Peyer's patch (tissue), 4 donors: ENCODE measurements at regions not wholly inside any gene's neighbourhood (a gene's known extent, or its start where the extent isn't known, plus 50 kb on each side); places are given as distances from the start of the nearest gene placed in this dataset.

Experiments used
- DNase-seq, 3 donors: peaks; one replicate each; pipeline ENCODE4 v3.0.0-alpha.2; 2017 to 2019
- H3K27ac ChIP-seq, 4 donors: fragments of 200-600 bp; sonication (generic); one replicate each; pipeline ENCODE4 v1.5.1; 2016 to 2019
- H3K27me3 ChIP-seq, 2 donors: fragments of 200-600 bp; sonication (generic); one replicate each; pipeline ENCODE4 v1.5.1; 2019
- H3K36me3 ChIP-seq, 3 donors: fragments of 200-600 bp; sonication (generic); one replicate each; pipeline ENCODE4 v1.5.1; 2016 to 2019
- H3K4me1 ChIP-seq, 4 donors: fragments of 200-600 bp; sonication (generic); one replicate each; pipeline ENCODE4 v1.5.1; 2016 to 2019
- H3K4me3 ChIP-seq, 4 donors: fragments of 200-600 bp; sonication (generic); 1 replicate in 3 of 4; 2 replicates in 1 of 4; pipeline ENCODE4 v1.5.1; 2016 to 2019; ENCODE audit warnings: mild to moderate bottlenecking in 1 of 4
- H3K9me3 ChIP-seq, 4 donors: fragments of 200-600 bp; sonication (generic); one replicate each; pipeline ENCODE4 v1.5.1; 2016 to 2019; ENCODE audit warnings: mild to moderate bottlenecking in 1 of 4
- POLR2A ChIP-seq, 2 donors: fragments of 450-650 bp; IDR thresholded peaks; one replicate each; pipeline ENCODE4 v1.5.1; 2017; ENCODE audit warnings: antibody characterized with exemption in 2 of 2, mild to moderate bottlenecking in 2 of 2, moderate library complexity in 2 of 2
- TF ChIP-seq, protein P1 (sequence below), 6 experiments: fragments of 450-650 bp in 4 of 6; fragments of 200-600 bp in 2 of 6; sonication (generic) in 1 of 6; IDR thresholded peaks; one replicate each; pipeline ENCODE4 v1.5.1; 2017 to 2019; ENCODE audit warnings: antibody characterized with exemption in 6 of 6, mild to moderate bottlenecking in 3 of 6, moderate library complexity in 1 of 6

DNA sequence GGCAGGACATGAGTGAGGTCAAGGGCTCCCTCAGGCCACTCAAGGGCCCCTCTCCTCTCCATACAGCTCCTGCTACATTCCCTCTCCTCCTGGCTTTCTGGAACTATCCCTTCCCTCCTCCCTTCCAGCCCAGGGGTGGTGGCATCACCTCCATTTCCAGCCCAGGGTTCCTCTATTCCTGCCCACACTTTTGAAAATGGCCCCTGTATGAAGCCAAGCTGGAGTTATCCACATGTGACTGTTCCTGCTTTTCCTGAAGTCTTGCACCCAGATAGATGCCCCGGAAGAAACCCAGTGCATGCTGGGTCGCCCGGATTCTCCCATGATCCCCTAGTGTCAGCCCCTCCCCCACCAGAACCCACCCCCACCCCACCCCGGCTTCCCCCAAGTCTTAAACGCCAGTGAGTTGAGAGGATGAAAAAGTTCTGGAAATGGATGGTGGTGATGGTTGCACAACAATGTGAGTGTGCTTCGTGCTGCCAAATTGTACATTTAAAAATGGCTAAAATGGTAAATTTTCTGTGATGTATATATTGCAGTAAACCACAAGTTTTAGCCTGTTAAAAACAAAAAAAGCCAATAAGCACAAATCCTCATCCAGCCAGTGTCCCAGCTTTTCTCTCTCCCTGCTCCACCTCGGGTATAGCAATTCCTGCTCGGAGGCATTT, 136.9 kb downstream of the SCARB1 start:
- H3K4me1 ChIP-seq: no peaks in the 10 kb centered on the region
- H3K9me3 ChIP-seq: no peaks in the 10 kb centered on the region
- no peaks in the 10 kb centered on the region for H3K36me3 ChIP-seq
- DNase-seq: no peak
- TF ChIP-seq, protein P1, sequence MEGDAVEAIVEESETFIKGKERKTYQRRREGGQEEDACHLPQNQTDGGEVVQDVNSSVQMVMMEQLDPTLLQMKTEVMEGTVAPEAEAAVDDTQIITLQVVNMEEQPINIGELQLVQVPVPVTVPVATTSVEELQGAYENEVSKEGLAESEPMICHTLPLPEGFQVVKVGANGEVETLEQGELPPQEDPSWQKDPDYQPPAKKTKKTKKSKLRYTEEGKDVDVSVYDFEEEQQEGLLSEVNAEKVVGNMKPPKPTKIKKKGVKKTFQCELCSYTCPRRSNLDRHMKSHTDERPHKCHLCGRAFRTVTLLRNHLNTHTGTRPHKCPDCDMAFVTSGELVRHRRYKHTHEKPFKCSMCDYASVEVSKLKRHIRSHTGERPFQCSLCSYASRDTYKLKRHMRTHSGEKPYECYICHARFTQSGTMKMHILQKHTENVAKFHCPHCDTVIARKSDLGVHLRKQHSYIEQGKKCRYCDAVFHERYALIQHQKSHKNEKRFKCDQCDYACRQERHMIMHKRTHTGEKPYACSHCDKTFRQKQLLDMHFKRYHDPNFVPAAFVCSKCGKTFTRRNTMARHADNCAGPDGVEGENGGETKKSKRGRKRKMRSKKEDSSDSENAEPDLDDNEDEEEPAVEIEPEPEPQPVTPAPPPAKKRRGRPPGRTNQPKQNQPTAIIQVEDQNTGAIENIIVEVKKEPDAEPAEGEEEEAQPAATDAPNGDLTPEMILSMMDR (IDR thresholded peaks at IDR 0.05): no peak
- no peak for TF ChIP-seq POLR2A (IDR thresholded peaks at IDR 0.05)
- no peak overlapping the region for H3K4me3 ChIP-seq
- H3K27me3 ChIP-seq: no peaks in the 10 kb centered on the region
- H3K27ac ChIP-seq: peak overlapping the region in 2 of 4 donors; percentile 46

DNA sequence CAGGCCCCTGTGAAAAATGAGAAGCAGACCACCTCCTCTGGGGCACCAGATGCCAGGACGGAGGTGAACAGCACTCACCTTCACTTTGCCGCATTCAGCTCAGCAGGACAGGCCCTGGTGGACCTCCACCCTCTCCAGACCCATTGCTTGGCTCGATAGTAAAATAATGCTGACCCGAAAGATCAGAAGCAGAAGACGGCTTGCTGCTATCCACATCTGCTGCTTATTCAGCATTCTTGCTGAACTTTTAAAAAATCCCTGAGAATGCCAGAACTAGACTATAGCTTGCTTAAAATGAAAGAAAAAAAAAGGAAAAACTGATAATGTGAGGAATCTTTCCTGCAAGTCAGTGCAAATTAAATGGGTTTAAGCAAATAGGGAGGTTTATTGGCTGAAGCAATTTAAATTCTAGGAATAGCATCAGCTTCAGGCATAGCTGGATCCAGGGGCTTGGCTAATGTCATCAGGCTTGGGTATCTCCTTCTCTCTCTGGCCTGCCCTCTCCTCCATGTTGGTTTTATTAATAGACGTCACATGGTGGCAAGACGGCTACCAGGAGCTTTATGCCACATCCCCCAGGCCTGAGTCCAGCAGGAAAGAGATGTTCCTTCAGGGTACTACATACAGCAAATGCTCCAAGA, 137.9 kb downstream of the SCARB1 start:
- Histone ChIP-seq H3K27me3 (no peaks in the 10 kb centered on the region), H3K4me3 (no peak overlapping the region), H3K27ac (peak overlapping the region in 2 of 4 donors; percentile 46), H3K9me3 (no peaks in the 10 kb centered on the region), H3K4me1 (no peaks in the 10 kb centered on the region), H3K36me3 (no peaks in the 10 kb centered on the region)
- TF ChIP-seq POLR2A (IDR thresholded peaks at IDR 0.05): no peak
- TF ChIP-seq, protein P1 (IDR thresholded peaks at IDR 0.05): no peak
- DNase-seq: no peak

DNA sequence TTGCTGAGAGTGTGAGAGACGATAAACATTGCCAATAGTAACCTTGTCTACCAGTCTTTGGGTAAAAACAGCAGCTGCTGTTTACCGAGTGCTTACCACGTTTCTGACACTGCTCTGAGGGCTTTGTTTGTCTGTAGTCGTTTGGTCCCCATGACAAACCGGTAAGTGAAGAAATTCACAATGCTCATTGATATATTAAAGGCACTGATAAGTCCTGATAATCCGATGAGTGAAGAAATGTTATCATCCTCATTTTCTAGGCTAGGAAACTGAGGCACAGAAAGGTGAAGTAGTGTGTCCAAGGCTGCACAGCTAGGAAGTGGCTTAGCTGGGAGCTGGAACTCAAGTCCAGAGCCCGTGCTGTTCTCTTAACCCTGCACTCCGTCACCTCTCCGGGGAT, 138.6 kb downstream of the SCARB1 start:
- DNase-seq: no peak
- H3K4me3 ChIP-seq: no peak overlapping the region
- H3K27me3 ChIP-seq: no peaks in the 10 kb centered on the region
- H3K27ac ChIP-seq: no peak overlapping the region
- H3K4me1 ChIP-seq: no peaks in the 10 kb centered on the region
- H3K9me3 ChIP-seq: no peaks in the 10 kb centered on the region
- TF ChIP-seq POLR2A (IDR thresholded peaks at IDR 0.05): no peak
- TF ChIP-seq, protein P1 (IDR thresholded peaks at IDR 0.05): no peak
- no peaks in the 10 kb centered on the region for H3K36me3 ChIP-seq

DNA sequence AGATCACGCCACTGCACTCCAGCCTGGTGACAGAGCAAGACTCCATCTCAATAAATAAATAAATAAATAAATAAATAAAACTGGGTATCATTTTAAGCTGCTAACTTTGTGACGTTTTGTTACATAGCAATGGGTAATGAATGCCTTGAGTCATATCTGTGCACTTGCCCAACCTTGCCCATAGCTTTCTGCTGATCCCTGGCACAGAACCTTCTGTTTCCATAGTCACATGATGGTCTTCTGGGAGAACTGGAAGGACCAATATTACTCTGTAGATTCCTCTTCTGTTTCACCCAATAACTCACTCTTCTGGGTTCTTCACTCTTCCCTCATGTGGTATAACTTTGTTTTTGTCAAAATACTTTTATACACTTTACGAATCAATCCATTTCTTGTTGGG, 140.8 kb downstream of the SCARB1 start:
- TF ChIP-seq, protein P1 (IDR thresholded peaks at IDR 0.05): no peak
- TF ChIP-seq POLR2A (IDR thresholded peaks at IDR 0.05): no peak

DNA sequence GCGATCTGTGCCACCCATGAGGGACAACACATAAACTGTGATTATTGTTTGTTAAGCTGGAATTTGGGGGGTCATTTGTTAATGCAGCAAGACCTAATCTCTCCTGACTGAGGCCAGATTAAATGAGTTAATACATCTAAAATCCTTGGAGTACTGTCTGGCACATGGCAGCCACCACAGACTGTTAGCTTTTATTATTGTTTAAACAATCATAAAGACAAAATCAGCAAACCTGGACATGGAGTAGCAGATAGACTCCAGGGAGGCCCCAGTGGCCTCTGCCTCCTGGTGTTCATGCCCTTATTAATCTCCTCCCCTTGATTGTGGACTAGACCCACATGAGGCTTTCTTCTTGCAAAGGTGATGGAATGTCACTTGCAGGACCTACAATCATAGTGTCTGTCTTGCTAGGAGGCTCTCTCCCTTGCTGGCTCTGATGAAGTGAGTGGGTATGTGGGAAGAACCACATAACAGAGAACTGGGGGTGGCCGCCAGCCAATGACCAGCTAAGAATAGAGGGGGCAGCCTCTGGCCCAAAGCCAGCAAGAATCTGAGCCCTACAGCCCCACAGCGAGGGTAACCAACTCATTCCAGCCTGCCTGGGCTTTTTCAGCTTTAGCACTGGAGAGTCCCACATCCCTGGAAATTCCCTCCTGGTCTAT, 142.0 kb downstream of the SCARB1 start:
- H3K36me3 ChIP-seq: no peaks in the 10 kb centered on the region
- H3K9me3 ChIP-seq: no peaks in the 10 kb centered on the region
- DNase-seq: no peak
- H3K4me3 ChIP-seq: no peak overlapping the region
- no peak for TF ChIP-seq POLR2A (IDR thresholded peaks at IDR 0.05)
- TF ChIP-seq, protein P1 (IDR thresholded peaks at IDR 0.05): no peak
- H3K27ac ChIP-seq: peak overlapping the region in 1 of 4 donors; percentile 35
- no peaks in the 10 kb centered on the region for H3K27me3 ChIP-seq
- no peaks in the 10 kb centered on the region for H3K4me1 ChIP-seq

More for the DNA sequence above, 140.8 kb downstream of the SCARB1 start:
- no peak for DNase-seq
- Histone ChIP-seq H3K4me3 (no peak overlapping the region), H3K4me1 (no peaks in the 10 kb centered on the region), H3K36me3 (no peaks in the 10 kb centered on the region), H3K27ac (no peak overlapping the region), H3K9me3 (no peaks in the 10 kb centered on the region), H3K27me3 (no peaks in the 10 kb centered on the region)
